Thyroid gland (tissue), 4 donors: ENCODE measurements at regions not wholly inside any gene's neighbourhood (a gene's known extent, or its start where the extent isn't known, plus 50 kb on each side); places are given as distances from the start of the nearest gene placed in this dataset.

Experiments
- DNase-seq, 2 donors: peaks; one replicate each; pipeline ENCODE4 v3.0.0-alpha.2; 2019
- H3K27ac ChIP-seq, 3 donors: fragments of 200-600 bp; sonication (generic); 1 replicate in 2 of 3; 2 replicates in 1 of 3; pipeline ENCODE4 v1.5.1; 2016 to 2019; ENCODE audit warnings: mild to moderate bottlenecking in 1 of 3, moderate library complexity in 1 of 3
- H3K27me3 ChIP-seq: fragments of 200-600 bp; sonication (generic); one replicate; pipeline ENCODE4 v1.5.1; 2019
- H3K36me3 ChIP-seq, 2 donors: fragments of 200-600 bp; sonication (generic); one replicate each; pipeline ENCODE4 v1.5.1; 2016 to 2019
- H3K4me1 ChIP-seq, 2 donors: fragments of 200-600 bp; sonication (generic); one replicate each; pipeline ENCODE4 v1.5.1; 2017 to 2019
- H3K4me3 ChIP-seq, 3 donors: fragments of 200-600 bp; sonication (generic); replicated peaks in 1 of 3; 1 replicate in 2 of 3; 2 replicates in 1 of 3; pipeline ENCODE4 v1.5.1; 2016; ENCODE audit warnings: mild to moderate bottlenecking in 1 of 3
- H3K9me3 ChIP-seq: fragments of 200-600 bp; sonication (generic); one replicate; pipeline ENCODE4 v1.5.1; 2017
- CTCF ChIP-seq, 6 experiments: fragments of 200-600 bp in 3 of 6; fragments of 450-650 bp in 3 of 6; sonication (generic) in 3 of 6; IDR thresholded peaks; one replicate each; pipeline ENCODE4 v1.5.1; 2016 to 2019; ENCODE audit warnings: antibody characterized with exemption in 6 of 6, mild to moderate bottlenecking in 2 of 6, inconsistent platforms in 1 of 6, moderate library complexity in 1 of 6
- POLR2A ChIP-seq, 2 donors: fragments of 450-650 bp; IDR thresholded peaks; one replicate each; pipeline ENCODE4 v1.6.1; 2017; ENCODE audit warnings: antibody characterized with exemption in 2 of 2, mild to moderate bottlenecking in 2 of 2, moderate library complexity in 1 of 2
- WGBS, 2 donors: methylation state at CpG; one replicate each; pipeline ENCODE4 v1.1.5; 2017; 5-methylcytosine and 5-hydroxymethylcytosine counted together
- intact Hi-C: fragments of 100-400 bp; cut with DNase I; formaldehyde crosslinking; loops from one replicate; pipeline ENCODE4 v1.15.1; 2023

GRCh38 chr13:77991003-77991402, 72.4 kb upstream of the EDNRB start:
- Histone ChIP-seq H3K27me3 (no peaks in the 10 kb centered on the region), H3K4me1 (no peaks in the 10 kb centered on the region), H3K27ac (no peak overlapping the region), H3K4me3 (no peak overlapping the region), H3K9me3 (no peaks in the 10 kb centered on the region), H3K36me3 (no peaks in the 10 kb centered on the region)
- intact Hi-C loops: no loop called here
- no peak for DNase-seq
- 62 to 72% methylated on average over 4 of the region's 4 CpGs for WGBS, 2 donors
- TF ChIP-seq POLR2A (IDR thresholded peaks at IDR 0.05) (no peak), CTCF (IDR thresholded peaks at IDR 0.05) (no peak)

GRCh38 chr13:77989281-77989680, 70.7 kb upstream of the EDNRB start:
- Histone ChIP-seq H3K27me3 (no peaks in the 10 kb centered on the region), H3K4me3 (no peak overlapping the region), H3K36me3 (no peaks in the 10 kb centered on the region), H3K4me1 (no peaks in the 10 kb centered on the region), H3K9me3 (no peaks in the 10 kb centered on the region), H3K27ac (no peak overlapping the region)
- 75 to 85% methylated on average over 2 of the region's 2 CpGs for WGBS, 2 donors
- intact Hi-C loops: no loop called here
- no peak for DNase-seq
- TF ChIP-seq CTCF (IDR thresholded peaks at IDR 0.05): no peak
- no peak for TF ChIP-seq POLR2A (IDR thresholded peaks at IDR 0.05)

- no peaks in the 10 kb centered on the region for H3K9me3 ChIP-seq
- intact Hi-C loops: no loop called here
- H3K27ac ChIP-seq: no peak overlapping the region
- no peaks in the 10 kb centered on the region for H3K36me3 ChIP-seq
- H3K27me3 ChIP-seq: no peaks in the 10 kb centered on the region
- DNase-seq: no peak
- TF ChIP-seq CTCF (IDR thresholded peaks at IDR 0.05) (no peak), POLR2A (IDR thresholded peaks at IDR 0.05) (no peak)
- WGBS, 2 donors: 83 to 88% methylated on average over 2 of the region's 2 CpGs
- no peak overlapping the region for H3K4me3 ChIP-seq
- H3K4me1 ChIP-seq: no peaks in the 10 kb centered on the region
Measured at GRCh38 chr13:77988355-77988754, 69.7 kb upstream of the EDNRB start.

GRCh38 chr13:77986713-77987112, 68.1 kb upstream of the EDNRB start:
- no peak overlapping the region for H3K4me3 ChIP-seq
- no peaks in the 10 kb centered on the region for H3K27me3 ChIP-seq
- intact Hi-C loops: no loop called here
- H3K4me1 ChIP-seq: no peaks in the 10 kb centered on the region
- DNase-seq: no peak
- TF ChIP-seq CTCF (IDR thresholded peaks at IDR 0.05) (no peak), POLR2A (IDR thresholded peaks at IDR 0.05) (no peak)
- no peaks in the 10 kb centered on the region for H3K9me3 ChIP-seq
- H3K27ac ChIP-seq: no peak overlapping the region
- H3K36me3 ChIP-seq: no peaks in the 10 kb centered on the region
- 81 to 95% methylated on average over 5 of the region's 5 CpGs for WGBS, 2 donors

GRCh38 chr13:77985866-77986636, 67.4 kb upstream of the EDNRB start:
- H3K27ac ChIP-seq: no peak overlapping the region
- DNase-seq: no peak
- H3K9me3 ChIP-seq: no peaks in the 10 kb centered on the region
- intact Hi-C loops: no loop called here
- TF ChIP-seq POLR2A (IDR thresholded peaks at IDR 0.05) (no peak), CTCF (IDR thresholded peaks at IDR 0.05) (no peak)
- H3K36me3 ChIP-seq: no peaks in the 10 kb centered on the region
- no peaks in the 10 kb centered on the region for H3K27me3 ChIP-seq
- H3K4me3 ChIP-seq: no peak overlapping the region
- H3K4me1 ChIP-seq: no peaks in the 10 kb centered on the region
- 57 to 69% methylated on average over 3 of the region's 3 CpGs for WGBS, 2 donors
